CD4-positive, alpha-beta T cell treated with Interleukin-15 for 4 hours (primary cell): ENCODE measurements at regions not wholly inside any gene's neighbourhood (a gene's known extent, or its start where the extent isn't known, plus 50 kb on each side); places are given as distances from the start of the nearest gene placed in this dataset.

Experiments
- DNase-seq: peaks from one replicate; pipeline ENCODE4 v3.0.0-alpha.2; 2020; ENCODE audit warnings: low spot score

- no peak for DNase-seq
Measured at GRCh38 chr10:10516346-10517130, 501.1 kb upstream of the CELF2 start.

- no peak for DNase-seq
Measured at GRCh38 chr10:10517866-10518265, 499.8 kb upstream of the CELF2 start.

- no peak for DNase-seq
Measured at GRCh38 chr10:10519674-10520073, 498.0 kb upstream of the CELF2 start.

- no peak for DNase-seq
Measured at GRCh38 chr10:10520491-10521385, 496.9 kb upstream of the CELF2 start.

GRCh38 chr10:10526846-10527245 lies 490.8 kb upstream of the CELF2 start:
- DNase-seq = no peak

- DNase-seq = no peak
Measured at GRCh38 chr10:10527861-10528562, 489.7 kb upstream of the CELF2 start.

GRCh38 chr10:10528563-10528910 lies 489.1 kb upstream of the CELF2 start:
- DNase-seq = no peak

- DNase-seq = no peak
Measured at GRCh38 chr10:10530313-10530712, 487.4 kb upstream of the CELF2 start.

- DNase-seq = no peak
Measured at GRCh38 chr10:10532236-10532635, 485.4 kb upstream of the CELF2 start.

GRCh38 chr10:10532826-10533225 lies 484.8 kb upstream of the CELF2 start:
- no peak for DNase-seq

- DNase-seq = no peak
Measured at GRCh38 chr10:10533437-10533836, 484.2 kb upstream of the CELF2 start.

- no peak for DNase-seq
Measured at GRCh38 chr10:10538326-10538725, 479.3 kb upstream of the CELF2 start.

GRCh38 chr10:10540398-10540797 lies 477.3 kb upstream of the CELF2 start:
- DNase-seq = no peak

- DNase-seq = no peak
Measured at GRCh38 chr10:10542477-10542876, 475.2 kb upstream of the CELF2 start.

GRCh38 chr10:10544890-10545289 lies 472.8 kb upstream of the CELF2 start:
- DNase-seq = no peak

- no peak for DNase-seq
Measured at GRCh38 chr10:10545771-10546170, 471.9 kb upstream of the CELF2 start.

GRCh38 chr10:10551596-10552301 lies 465.9 kb upstream of the CELF2 start:
- no peak for DNase-seq

- no peak for DNase-seq
Measured at GRCh38 chr10:10552948-10553347, 464.7 kb upstream of the CELF2 start.

- DNase-seq = no peak
Measured at GRCh38 chr10:10564081-10564794, 453.4 kb upstream of the CELF2 start.

- DNase-seq = no peak
Measured at GRCh38 chr10:10576937-10577336, 440.7 kb upstream of the CELF2 start.

GRCh38 chr10:10579709-10580108 lies 438.0 kb upstream of the CELF2 start:
- DNase-seq = no peak
